AML-193 (cell line): ENCODE measurements at regions not wholly inside any gene's neighbourhood (a gene's known extent, or its start where the extent isn't known, plus 50 kb on each side); places are given as distances from the start of the nearest gene placed in this dataset.

Experiments used
- DNase-seq, 2 experiments: peaks; one replicate each; lab custom pipeline; 2025; lab: John Stamatoyannopoulos, UW

GRCh38 chr14:65281991-65282895, 130.3 kb upstream of the FUT8 start:
- no peak for DNase-seq

- DNase-seq, result no peak
These were observed 129.7 kb upstream of the FUT8 start for GRCh38 chr14:65282896-65283253.

- no peak for DNase-seq
These were observed 126.1 kb upstream of the FUT8 start for GRCh38 chr14:65286443-65286842.

- DNase-seq, result no peak
These were observed 125.0 kb upstream of the FUT8 start for GRCh38 chr14:65287264-65288131.

- no peak for DNase-seq
These were observed 121.7 kb upstream of the FUT8 start for GRCh38 chr14:65290830-65291229.

GRCh38 chr14:65291531-65291930, 121.0 kb upstream of the FUT8 start:
- DNase-seq, result no peak

- DNase-seq, result no peak
These were observed 117.7 kb upstream of the FUT8 start for GRCh38 chr14:65294816-65295215.

GRCh38 chr14:65296402-65296801, 116.1 kb upstream of the FUT8 start:
- no peak for DNase-seq

- DNase-seq, result no peak
These were observed 115.7 kb upstream of the FUT8 start for GRCh38 chr14:65296876-65297275.

GRCh38 chr14:65297744-65298143, 114.8 kb upstream of the FUT8 start:
- DNase-seq, result no peak

GRCh38 chr14:65299826-65300225, 112.7 kb upstream of the FUT8 start:
- no peak for DNase-seq

- DNase-seq, result no peak
These were observed 110.5 kb upstream of the FUT8 start for GRCh38 chr14:65301862-65302539.

- no peak for DNase-seq
These were observed 109.8 kb upstream of the FUT8 start for GRCh38 chr14:65302571-65303189.

- DNase-seq, result no peak
These were observed 109.2 kb upstream of the FUT8 start for GRCh38 chr14:65303190-65303898.

- no peak for DNase-seq
These were observed 108.7 kb upstream of the FUT8 start for GRCh38 chr14:65303899-65304222.

- DNase-seq, result no peak
These were observed 108.3 kb upstream of the FUT8 start for GRCh38 chr14:65304239-65304638.

GRCh38 chr14:65304963-65305362, 107.6 kb upstream of the FUT8 start:
- no peak for DNase-seq

GRCh38 chr14:65308536-65308935, 104.0 kb upstream of the FUT8 start:
- DNase-seq, result no peak

- DNase-seq, result no peak
These were observed 102.0 kb upstream of the FUT8 start for GRCh38 chr14:65310568-65310967.

GRCh38 chr14:65312859-65313258, 99.7 kb upstream of the FUT8 start:
- DNase-seq, result no peak
